Astrocyte of the cerebellum (primary cell): ENCODE measurements at regions not wholly inside any gene's neighbourhood (a gene's known extent, or its start where the extent isn't known, plus 50 kb on each side); places are given as distances from the start of the nearest gene placed in this dataset.
"Not testable (repeated sequence)": the region's sequence is repeated elsewhere in the genome, so short reads cannot be mapped to it uniquely, and the experiment has no call there.

Source experiments
- DNase-seq: peaks from one replicate; pipeline ENCODE4 v3.0.0-alpha.2; 2011; ENCODE audit warnings: low read depth
- H3K4me3 ChIP-seq: 2 replicates; pipeline ENCODE4 v1.5.1; 2011; ENCODE audit warnings: mild to moderate bottlenecking, low read depth, low read length, moderate library complexity
- CTCF ChIP-seq: IDR thresholded peaks from 2 replicates; pipeline ENCODE4 v1.5.1; 2012; ENCODE audit warnings: low read length, low read depth, moderate library complexity, mild to moderate bottlenecking; ENCODE audit errors: missing control alignments
- in situ Hi-C: cut with HindIII; loops from 2 replicates; pipeline ENCODE4 v1.10.0; 2017; ENCODE audit warnings: low sequenced_read_pairs

- no peak overlapping the region for H3K4me3 ChIP-seq
- DNase-seq = no peak
- in situ Hi-C loops = no loop called here
- TF ChIP-seq CTCF = no peak
These were observed 51.8 kb upstream of the PMAIP1 start for GRCh38 chr18:59848002-59848401.

DNA sequence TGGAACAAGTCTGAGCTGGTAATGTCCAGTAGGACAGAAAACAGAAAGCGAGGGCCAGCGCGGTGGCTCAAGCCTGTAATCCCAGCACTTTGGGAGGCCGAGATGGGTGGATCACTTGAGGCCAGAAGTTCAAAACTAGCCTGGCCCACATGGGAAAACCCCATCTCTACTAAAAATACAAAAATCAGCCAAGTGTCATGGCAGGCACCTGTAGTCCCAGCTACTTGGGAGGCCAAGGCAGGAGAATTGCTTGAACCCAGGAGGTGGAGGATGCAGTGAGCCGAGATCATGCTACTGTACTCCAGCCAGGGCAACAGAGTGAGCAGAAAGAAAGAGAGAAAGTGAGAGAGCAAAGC is 52.3 kb upstream of the PMAIP1 start:
- in situ Hi-C loops, H3K4me3 ChIP-seq, DNase-seq: not testable (repeated sequence)

- no peak for DNase-seq
These were observed 52.8 kb upstream of the PMAIP1 start for GRCh38 chr18:59846814-59847490.

DNA sequence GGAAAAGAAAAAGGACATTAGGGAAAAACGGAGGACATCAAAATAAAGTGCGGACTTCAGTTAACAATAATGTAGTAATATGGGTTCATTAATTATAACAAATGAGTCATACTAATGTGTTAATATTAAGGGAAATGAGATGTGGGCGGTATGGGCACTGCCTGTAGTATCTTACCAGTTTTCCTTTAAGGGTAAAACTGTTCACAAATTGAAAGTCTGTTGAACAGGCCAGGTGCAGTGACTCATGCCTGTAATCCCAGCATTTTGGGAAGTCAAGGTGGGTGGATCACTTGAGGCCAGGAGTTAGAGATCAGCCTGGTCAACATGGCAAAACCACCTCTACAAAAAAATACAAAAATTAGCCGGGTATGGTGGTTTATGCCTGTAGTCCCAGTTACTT is 56.8 kb upstream of the PMAIP1 start:
- in situ Hi-C loops = no loop called here
- H3K4me3 ChIP-seq = no peak overlapping the region
- no peak for TF ChIP-seq CTCF
- DNase-seq = no peak

More at GRCh38 chr18:59846814-59847490, 52.8 kb upstream of the PMAIP1 start:
- no peak overlapping the region for H3K4me3 ChIP-seq
- no peak for TF ChIP-seq CTCF
- in situ Hi-C loops = no loop called here

DNA sequence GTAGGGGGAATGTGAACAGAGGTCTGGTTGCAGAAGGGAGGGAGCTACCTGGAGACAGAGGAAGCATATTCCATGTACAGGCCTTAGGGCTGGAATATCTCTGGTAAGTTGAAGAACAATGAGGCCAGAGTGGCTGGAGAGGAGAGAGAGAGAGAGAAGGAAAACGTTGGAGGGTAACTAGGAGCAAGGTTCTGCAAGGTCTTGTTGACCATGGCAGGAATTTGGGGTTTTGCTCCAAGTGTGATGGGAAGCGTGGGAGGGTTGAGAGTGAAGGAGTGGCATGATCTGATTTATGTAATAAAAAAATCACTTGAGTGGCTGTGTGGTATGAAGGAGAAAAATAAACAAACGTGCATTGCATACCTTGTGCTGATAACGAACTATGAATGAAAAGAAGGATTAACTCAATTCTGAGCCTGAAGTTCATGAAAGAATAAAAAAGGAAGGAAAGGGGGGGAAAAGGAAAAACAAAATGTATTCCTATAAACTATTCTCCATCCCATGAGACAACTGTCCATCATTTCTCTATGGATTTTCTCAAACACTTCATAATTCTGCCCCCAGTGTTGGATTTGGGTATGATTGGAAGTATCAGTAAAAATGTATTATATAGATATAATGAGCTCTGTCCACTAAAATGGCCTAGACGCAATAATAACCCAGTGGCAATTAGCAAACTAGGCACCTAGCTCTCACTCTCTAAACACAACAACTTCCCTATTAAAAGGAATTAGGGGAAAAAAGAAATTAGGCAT is 59.7 kb upstream of the PMAIP1 start:
- H3K4me3 ChIP-seq = no peak overlapping the region
- TF ChIP-seq CTCF = no peak
- no peak for DNase-seq
- in situ Hi-C loops = no loop called here

DNA sequence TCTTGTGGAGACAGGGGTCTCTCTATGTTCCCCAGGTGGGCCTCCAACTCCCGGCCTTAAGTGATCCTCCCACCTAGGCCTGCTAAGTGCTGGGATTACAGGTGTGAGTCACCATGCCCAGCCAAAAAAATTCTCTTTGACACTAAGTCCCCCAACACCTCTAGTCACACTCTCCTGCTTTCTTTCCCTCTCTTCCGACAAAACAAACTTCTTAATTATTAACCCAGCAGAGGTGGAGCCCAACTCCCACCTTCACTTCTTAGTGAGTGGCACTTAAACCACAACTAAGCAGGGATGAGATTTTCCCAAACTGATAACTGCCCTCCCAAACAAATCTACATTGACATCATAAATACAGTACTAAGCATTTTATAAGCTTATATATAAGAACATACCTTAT is 60.5 kb upstream of the PMAIP1 start:
- in situ Hi-C loops = no loop called here
- no peak overlapping the region for H3K4me3 ChIP-seq
- TF ChIP-seq CTCF = no peak
- no peak for DNase-seq

DNA sequence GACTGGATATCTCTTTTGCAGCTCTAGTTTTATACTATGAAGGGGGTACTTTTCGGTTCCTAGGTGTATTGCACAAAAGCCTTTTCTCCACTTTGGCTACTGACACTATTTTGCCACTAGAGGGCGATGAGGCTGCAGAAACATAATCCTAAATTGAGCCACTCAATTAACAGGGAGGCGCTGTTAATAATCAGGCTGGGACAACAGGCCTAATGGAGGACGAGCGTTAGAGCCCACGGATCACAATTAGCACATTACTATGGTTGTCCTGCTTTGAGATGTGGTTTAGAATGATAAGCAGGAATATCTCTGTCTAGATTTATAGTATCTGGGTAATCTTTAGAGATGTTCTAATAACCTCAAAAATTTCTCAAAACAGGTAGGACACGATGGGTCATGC is 62.2 kb upstream of the PMAIP1 start:
- DNase-seq = peak; percentile 39
- in situ Hi-C loops = no loop called here
- H3K4me3 ChIP-seq = no peak overlapping the region
- TF ChIP-seq CTCF = peak; percentile 97
